ENCODE measurements at regions not wholly inside any gene's neighbourhood (a gene's known extent, or its start where the extent isn't known, plus 50 kb on each side); places are given as distances from the start of the nearest gene placed in this dataset.

DNA sequence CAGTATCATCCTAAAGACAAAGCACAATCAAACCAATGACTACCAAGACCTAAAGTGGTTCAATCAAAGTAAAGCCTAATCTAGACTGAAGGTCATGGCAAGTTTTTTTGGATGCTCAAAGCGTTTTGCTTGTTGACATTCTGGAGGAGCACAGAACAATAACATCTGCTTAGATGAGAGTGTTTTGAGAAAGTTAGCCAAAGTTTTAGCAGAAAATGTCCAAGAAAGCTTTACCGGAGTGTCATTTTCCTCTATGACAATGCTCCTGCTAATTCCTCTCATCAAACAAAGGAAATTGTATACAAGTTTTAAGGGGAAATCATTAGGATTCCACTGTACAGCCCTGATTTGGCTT, 256.9 kb upstream of the FAT3 start:
- CTCF ChIA-PET, result no interaction called here
- no peaks in the 10 kb centered on the region for H3K4me1 ChIP-seq (ENCODE audit: control extremely low read depth in 1 of 4, control insufficient read depth in 4 of 4, insufficient read depth in 4 of 4, low read length in 3 of 4)
- H3K9me3 ChIP-seq (ENCODE audit: control extremely low read depth in 1 of 5, control insufficient read depth in 4 of 5, insufficient read depth in 2 of 5, low read depth in 1 of 5, low read length in 4 of 5), result no peaks in the 10 kb centered on the region
- DNase-seq, result no peak
- H3K27ac ChIP-seq (ENCODE audit: insufficient read depth in 1 of 2, low read depth in 1 of 2, low read length in 2 of 2, poor library complexity in 1 of 2, severe bottlenecking in 2 of 2), result no peak overlapping the region
- WGBS (ENCODE audit: insufficient coverage), result 89% methylated on average over 1 of the region's 2 CpGs
- POLR2A ChIA-PET, result no interaction called here
- H3K4me3 ChIP-seq (ENCODE audit: control insufficient read depth in 1 of 7, extremely low read depth in 1 of 7, insufficient read depth in 4 of 7, low read depth in 2 of 7, low read length in 6 of 7), result no peak overlapping the region
- H3K36me3 ChIP-seq (ENCODE audit: control insufficient read depth in 4 of 4, insufficient read depth in 4 of 4, low read length in 3 of 4), result no peaks in the 10 kb centered on the region
- no peaks in the 10 kb centered on the region for H3K27me3 ChIP-seq (replicated peaks in 2 of 5; ENCODE audit: control insufficient read depth in 4 of 5, insufficient read depth in 5 of 5, low read length in 4 of 5)

DNA sequence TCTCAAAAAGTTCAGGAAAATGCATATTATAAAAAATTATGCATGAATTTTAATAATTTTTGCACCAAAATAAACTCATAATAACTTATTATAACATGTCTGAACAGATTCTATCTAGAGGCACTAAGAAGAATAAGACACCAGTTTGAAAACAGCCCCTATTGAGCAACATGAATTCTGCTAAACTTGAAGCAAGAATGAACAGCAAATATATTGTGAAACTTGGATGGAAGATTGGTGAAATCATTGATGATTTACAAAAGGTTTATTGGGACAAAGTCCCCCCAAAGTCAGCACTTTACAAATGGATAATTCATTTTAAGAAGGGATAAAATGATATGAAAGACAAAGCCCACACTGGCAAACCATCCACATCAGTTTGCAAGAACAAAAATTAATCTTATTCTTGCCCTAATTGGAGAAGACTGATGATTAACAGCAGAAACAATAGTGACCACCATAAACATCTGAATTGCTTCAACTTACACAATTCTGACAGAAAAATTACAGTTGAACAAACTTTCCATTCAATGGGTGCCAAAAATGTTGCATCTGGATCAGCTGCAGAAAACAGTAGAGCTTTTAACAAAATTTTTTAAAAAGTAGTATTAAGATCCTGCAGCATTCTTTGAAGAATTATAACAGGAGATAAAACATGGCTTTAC, 257.5 kb upstream of the FAT3 start:
- Histone ChIP-seq H3K9me3 (ENCODE audit: control extremely low read depth in 1 of 5, control insufficient read depth in 4 of 5, insufficient read depth in 2 of 5, low read depth in 1 of 5, low read length in 4 of 5) (no peaks in the 10 kb centered on the region), H3K27ac (ENCODE audit: insufficient read depth in 1 of 2, low read depth in 1 of 2, low read length in 2 of 2, poor library complexity in 1 of 2, severe bottlenecking in 2 of 2) (no peak overlapping the region), H3K4me1 (ENCODE audit: control extremely low read depth in 1 of 4, control insufficient read depth in 4 of 4, insufficient read depth in 4 of 4, low read length in 3 of 4) (no peaks in the 10 kb centered on the region), H3K36me3 (ENCODE audit: control insufficient read depth in 4 of 4, insufficient read depth in 4 of 4, low read length in 3 of 4) (no peaks in the 10 kb centered on the region), H3K4me3 (ENCODE audit: control insufficient read depth in 1 of 7, extremely low read depth in 1 of 7, insufficient read depth in 4 of 7, low read depth in 2 of 7, low read length in 6 of 7) (no peak overlapping the region), H3K27me3 (replicated peaks in 2 of 5; ENCODE audit: control insufficient read depth in 4 of 5, insufficient read depth in 5 of 5, low read length in 4 of 5) (no peaks in the 10 kb centered on the region)
- POLR2A ChIA-PET, result no interaction called here
- no peak for DNase-seq
- CTCF ChIA-PET, result no interaction called here

GRCh38 chr11:91966368-91966767, 258.2 kb upstream of the FAT3 start:
- WGBS (ENCODE audit: insufficient coverage), result no CpG with 5 or more reads among the region's 1 CpG
- Histone ChIP-seq H3K4me1 (ENCODE audit: control extremely low read depth in 1 of 4, control insufficient read depth in 4 of 4, insufficient read depth in 4 of 4, low read length in 3 of 4) (no peaks in the 10 kb centered on the region), H3K27me3 (replicated peaks in 2 of 5; ENCODE audit: control insufficient read depth in 4 of 5, insufficient read depth in 5 of 5, low read length in 4 of 5) (no peaks in the 10 kb centered on the region), H3K4me3 (ENCODE audit: control insufficient read depth in 1 of 7, extremely low read depth in 1 of 7, insufficient read depth in 4 of 7, low read depth in 2 of 7, low read length in 6 of 7) (no peak overlapping the region), H3K9me3 (ENCODE audit: control extremely low read depth in 1 of 5, control insufficient read depth in 4 of 5, insufficient read depth in 2 of 5, low read depth in 1 of 5, low read length in 4 of 5) (no peaks in the 10 kb centered on the region), H3K27ac (ENCODE audit: insufficient read depth in 1 of 2, low read depth in 1 of 2, low read length in 2 of 2, poor library complexity in 1 of 2, severe bottlenecking in 2 of 2) (no peak overlapping the region), H3K36me3 (ENCODE audit: control insufficient read depth in 4 of 4, insufficient read depth in 4 of 4, low read length in 3 of 4) (no peaks in the 10 kb centered on the region)
- DNase-seq, result no peak
- ChIA-PET POLR2A (no interaction called here), CTCF (no interaction called here)

GRCh38 chr11:91960770-91961169, 263.8 kb upstream of the FAT3 start:
- Histone ChIP-seq H3K27ac (ENCODE audit: insufficient read depth in 1 of 2, low read depth in 1 of 2, low read length in 2 of 2, poor library complexity in 1 of 2, severe bottlenecking in 2 of 2) (no peak overlapping the region), H3K36me3 (ENCODE audit: control insufficient read depth in 4 of 4, insufficient read depth in 4 of 4, low read length in 3 of 4) (no peaks in the 10 kb centered on the region), H3K9me3 (ENCODE audit: control extremely low read depth in 1 of 5, control insufficient read depth in 4 of 5, insufficient read depth in 2 of 5, low read depth in 1 of 5, low read length in 4 of 5) (peaks cover 0 to 9% (median 0%) of the 10 kb centered on the region in 5 experiments), H3K4me1 (ENCODE audit: control extremely low read depth in 1 of 4, control insufficient read depth in 4 of 4, insufficient read depth in 4 of 4, low read length in 3 of 4) (no peaks in the 10 kb centered on the region), H3K27me3 (replicated peaks in 2 of 5; ENCODE audit: control insufficient read depth in 4 of 5, insufficient read depth in 5 of 5, low read length in 4 of 5) (no peaks in the 10 kb centered on the region), H3K4me3 (ENCODE audit: control insufficient read depth in 1 of 7, extremely low read depth in 1 of 7, insufficient read depth in 4 of 7, low read depth in 2 of 7, low read length in 6 of 7) (no peak overlapping the region)
- ChIA-PET POLR2A (no interaction called here), CTCF (no interaction called here)
- 95% methylated on average over 3 of the region's 3 CpGs for WGBS (ENCODE audit: insufficient coverage)
- DNase-seq, result no peak

GRCh38 chr11:91959411-91959810, 265.2 kb upstream of the FAT3 start:
- DNase-seq, result no peak
- no peak overlapping the region for H3K4me3 ChIP-seq (ENCODE audit: control insufficient read depth in 1 of 7, extremely low read depth in 1 of 7, insufficient read depth in 4 of 7, low read depth in 2 of 7, low read length in 6 of 7)
- peaks cover 0 to 9% (median 0%) of the 10 kb centered on the region in 5 experiments for H3K9me3 ChIP-seq (ENCODE audit: control extremely low read depth in 1 of 5, control insufficient read depth in 4 of 5, insufficient read depth in 2 of 5, low read depth in 1 of 5, low read length in 4 of 5)
- ChIA-PET POLR2A (no interaction called here), CTCF (no interaction called here)
- no peaks in the 10 kb centered on the region for H3K4me1 ChIP-seq (ENCODE audit: control extremely low read depth in 1 of 4, control insufficient read depth in 4 of 4, insufficient read depth in 4 of 4, low read length in 3 of 4)
- H3K27me3 ChIP-seq (replicated peaks in 2 of 5; ENCODE audit: control insufficient read depth in 4 of 5, insufficient read depth in 5 of 5, low read length in 4 of 5), result no peaks in the 10 kb centered on the region
- no peak overlapping the region for H3K27ac ChIP-seq (ENCODE audit: insufficient read depth in 1 of 2, low read depth in 1 of 2, low read length in 2 of 2, poor library complexity in 1 of 2, severe bottlenecking in 2 of 2)
- WGBS (ENCODE audit: insufficient coverage), result 86% methylated on average over 3 of the region's 3 CpGs
- H3K36me3 ChIP-seq (ENCODE audit: control insufficient read depth in 4 of 4, insufficient read depth in 4 of 4, low read length in 3 of 4), result no peaks in the 10 kb centered on the region

GRCh38 chr11:91956711-91957110, 267.9 kb upstream of the FAT3 start:
- H3K9me3 ChIP-seq (ENCODE audit: control extremely low read depth in 1 of 5, control insufficient read depth in 4 of 5, insufficient read depth in 2 of 5, low read depth in 1 of 5, low read length in 4 of 5), result peaks cover 0 to 9% (median 0%) of the 10 kb centered on the region in 5 experiments
- WGBS (ENCODE audit: insufficient coverage), result 100% methylated on average over 1 of the region's 1 CpG
- H3K4me1 ChIP-seq (ENCODE audit: control extremely low read depth in 1 of 4, control insufficient read depth in 4 of 4, insufficient read depth in 4 of 4, low read length in 3 of 4), result no peaks in the 10 kb centered on the region
- H3K36me3 ChIP-seq (ENCODE audit: control insufficient read depth in 4 of 4, insufficient read depth in 4 of 4, low read length in 3 of 4), result no peaks in the 10 kb centered on the region
- CTCF ChIA-PET, result no interaction called here
- no peak overlapping the region for H3K27ac ChIP-seq (ENCODE audit: insufficient read depth in 1 of 2, low read depth in 1 of 2, low read length in 2 of 2, poor library complexity in 1 of 2, severe bottlenecking in 2 of 2)
- H3K4me3 ChIP-seq (ENCODE audit: control insufficient read depth in 1 of 7, extremely low read depth in 1 of 7, insufficient read depth in 4 of 7, low read depth in 2 of 7, low read length in 6 of 7), result no peak overlapping the region
- no peak for DNase-seq
- no peaks in the 10 kb centered on the region for H3K27me3 ChIP-seq (replicated peaks in 2 of 5; ENCODE audit: control insufficient read depth in 4 of 5, insufficient read depth in 5 of 5, low read length in 4 of 5)
- POLR2A ChIA-PET, result no interaction called here

DNA sequence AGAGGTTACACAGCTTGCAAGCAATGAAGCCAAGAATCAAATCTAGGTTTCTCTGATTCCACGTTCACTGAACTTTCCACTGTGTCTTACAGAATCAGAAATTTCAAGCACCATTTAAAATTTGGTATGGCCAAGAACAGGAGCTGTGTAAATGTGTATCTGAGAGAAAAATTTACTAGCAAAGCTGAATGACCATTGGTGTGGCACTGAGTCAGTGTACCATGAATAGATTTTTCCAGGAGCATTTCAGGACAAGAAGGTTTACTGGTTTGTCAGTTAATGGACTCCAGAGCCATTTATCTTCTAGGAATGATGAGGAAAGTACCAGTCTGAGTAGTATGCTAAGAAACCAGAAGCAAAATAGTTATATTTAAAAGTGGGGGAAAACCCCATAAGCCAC, 269.4 kb upstream of the FAT3 start:
- H3K27me3 ChIP-seq (replicated peaks in 2 of 5; ENCODE audit: control insufficient read depth in 4 of 5, insufficient read depth in 5 of 5, low read length in 4 of 5), result no peaks in the 10 kb centered on the region
- ChIA-PET POLR2A (no interaction called here), CTCF (no interaction called here)
- no peaks in the 10 kb centered on the region for H3K36me3 ChIP-seq (ENCODE audit: control insufficient read depth in 4 of 4, insufficient read depth in 4 of 4, low read length in 3 of 4)
- DNase-seq, result no peak
- H3K4me3 ChIP-seq (ENCODE audit: control insufficient read depth in 1 of 7, extremely low read depth in 1 of 7, insufficient read depth in 4 of 7, low read depth in 2 of 7, low read length in 6 of 7), result no peak overlapping the region
- no peaks in the 10 kb centered on the region for H3K4me1 ChIP-seq (ENCODE audit: control extremely low read depth in 1 of 4, control insufficient read depth in 4 of 4, insufficient read depth in 4 of 4, low read length in 3 of 4)
- no peak overlapping the region for H3K27ac ChIP-seq (ENCODE audit: insufficient read depth in 1 of 2, low read depth in 1 of 2, low read length in 2 of 2, poor library complexity in 1 of 2, severe bottlenecking in 2 of 2)
- H3K9me3 ChIP-seq (ENCODE audit: control extremely low read depth in 1 of 5, control insufficient read depth in 4 of 5, insufficient read depth in 2 of 5, low read depth in 1 of 5, low read length in 4 of 5), result peaks cover 0 to 6% (median 0%) of the 10 kb centered on the region in 5 experiments
- no CpG with 5 or more reads among the region's 1 CpG for WGBS (ENCODE audit: insufficient coverage)
